CD4-positive, alpha-beta T cell treated with Interferon alpha-2 for 1 hour (primary cell): ENCODE measurements at regions not wholly inside any gene's neighbourhood (a gene's known extent, or its start where the extent isn't known, plus 50 kb on each side); places are given as distances from the start of the nearest gene placed in this dataset.

Experiments
- DNase-seq, 2 donors: peaks; one replicate each; pipeline ENCODE4 v3.0.0-alpha.2; 2020 to 2022

DNA sequence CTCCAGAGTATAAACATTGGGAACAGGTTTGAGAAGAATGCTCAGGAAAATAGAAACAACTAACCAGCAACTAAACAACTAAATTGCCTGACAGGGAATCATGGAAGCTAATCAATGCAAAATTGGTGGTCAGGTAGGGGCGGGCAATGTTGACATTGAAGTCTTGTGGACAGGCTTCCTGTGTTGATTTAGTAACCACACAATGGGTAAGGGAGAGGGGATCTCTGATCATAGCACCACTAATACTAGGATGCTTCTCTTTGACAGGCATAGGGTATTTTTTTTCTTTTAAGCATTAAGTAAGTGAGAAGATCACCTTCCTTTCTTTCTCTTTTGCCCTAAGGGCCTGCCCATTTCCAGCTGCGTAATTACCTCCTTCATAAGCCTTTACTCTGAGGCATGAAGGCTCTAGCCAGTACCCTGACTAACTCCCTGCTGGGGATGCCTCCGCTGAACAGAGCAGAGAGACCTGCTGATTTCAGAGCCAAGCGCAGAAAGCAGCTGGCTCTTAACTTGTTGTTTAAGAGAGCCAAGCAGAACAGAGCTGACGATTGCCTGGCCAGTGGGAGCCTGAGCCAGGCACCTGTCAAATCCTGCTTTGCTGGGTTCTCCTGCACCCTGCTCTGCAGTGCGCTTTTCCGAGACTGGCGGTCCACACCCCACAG, 118.7 kb downstream of the BMP2 start:
- DNase-seq: no peak

DNA sequence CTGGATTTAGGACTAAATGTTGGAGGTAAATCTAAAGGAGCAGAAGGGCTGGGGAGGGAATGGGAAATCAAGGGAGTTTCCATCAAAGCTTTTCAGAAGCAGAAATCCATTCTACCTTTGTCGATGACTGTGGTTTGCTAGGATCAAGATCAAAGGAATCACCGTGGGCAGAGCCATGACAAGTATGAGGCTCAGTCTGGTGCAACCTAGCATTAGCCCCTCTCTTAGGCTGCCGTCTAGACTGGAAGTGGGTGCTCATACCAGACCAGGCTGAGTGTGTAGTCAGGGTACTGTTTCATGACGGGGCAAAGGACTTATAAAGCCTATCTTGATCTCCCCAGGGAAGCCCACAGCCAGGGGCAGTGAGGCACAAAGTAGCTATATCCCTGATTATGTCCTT, 120.5 kb downstream of the BMP2 start:
- DNase-seq: no peak

DNA sequence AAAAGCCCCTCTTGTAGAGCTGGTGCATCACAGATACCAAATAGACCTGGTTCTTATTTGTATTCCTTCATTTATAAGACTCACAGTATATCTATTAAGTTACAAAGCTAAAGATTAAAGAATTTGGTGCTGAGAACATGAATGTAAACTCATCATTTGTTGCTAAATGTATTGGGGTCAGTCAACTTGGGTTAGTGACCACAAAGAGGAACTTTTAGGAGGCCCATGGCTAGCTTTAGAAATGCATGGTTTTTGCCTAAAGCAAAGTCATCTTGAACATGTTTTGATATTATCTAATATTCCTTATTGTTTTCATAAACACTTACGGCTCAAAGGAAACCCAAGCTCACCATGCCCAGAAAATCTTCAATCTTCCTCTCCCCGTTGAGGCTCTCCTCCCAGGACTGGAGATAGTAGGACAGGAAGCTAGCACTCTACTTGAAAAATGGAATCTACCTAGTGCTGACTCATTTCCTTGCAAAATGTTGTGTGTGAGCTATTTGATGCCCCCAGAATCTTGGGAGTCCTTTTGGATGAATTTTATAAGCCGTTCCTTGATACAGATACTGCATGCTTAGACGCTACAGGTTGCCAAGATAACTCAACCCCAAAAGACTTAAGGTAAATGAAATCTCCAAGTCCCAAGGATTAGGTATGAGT, 121.4 kb downstream of the BMP2 start:
- no peak for DNase-seq

DNA sequence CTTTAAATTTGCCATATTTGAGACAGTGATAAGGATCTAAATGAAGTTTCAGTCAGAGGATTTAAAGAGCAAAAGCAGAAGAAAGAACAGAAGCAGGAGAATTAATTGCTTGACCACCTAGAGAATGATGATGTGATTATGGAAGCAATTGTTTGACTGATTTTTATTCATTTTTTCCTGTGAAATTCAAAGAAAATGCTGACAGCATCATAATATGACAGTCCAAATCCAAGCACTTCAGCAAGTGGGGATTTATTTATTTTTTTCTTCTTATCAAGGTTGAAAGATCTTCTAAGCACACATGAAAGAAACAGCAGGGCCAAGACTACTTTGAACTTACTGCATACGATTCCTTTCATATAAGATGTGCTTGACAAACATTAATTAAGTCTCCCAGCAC, 125.2 kb downstream of the BMP2 start:
- DNase-seq: no peak

DNA sequence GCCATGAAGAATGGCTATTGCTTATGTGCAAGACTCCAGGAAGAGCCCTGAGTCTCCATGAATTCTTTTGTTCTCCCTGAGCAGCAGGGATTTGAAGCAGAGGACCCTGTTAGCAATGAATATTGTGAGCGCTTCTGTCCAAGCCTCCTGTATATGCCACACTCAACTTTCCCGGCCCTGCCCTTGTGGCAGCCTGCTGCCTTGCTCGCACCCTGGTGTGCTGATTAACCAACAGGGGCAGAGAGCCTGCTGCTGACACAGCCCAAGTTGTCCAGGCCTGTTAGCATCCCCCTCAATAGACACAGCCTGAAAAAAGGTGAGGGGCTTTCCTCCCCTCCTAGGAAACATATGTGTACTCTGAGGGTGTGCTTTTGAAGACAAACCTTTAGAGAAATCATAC, 131.4 kb downstream of the BMP2 start:
- no peak for DNase-seq

DNA sequence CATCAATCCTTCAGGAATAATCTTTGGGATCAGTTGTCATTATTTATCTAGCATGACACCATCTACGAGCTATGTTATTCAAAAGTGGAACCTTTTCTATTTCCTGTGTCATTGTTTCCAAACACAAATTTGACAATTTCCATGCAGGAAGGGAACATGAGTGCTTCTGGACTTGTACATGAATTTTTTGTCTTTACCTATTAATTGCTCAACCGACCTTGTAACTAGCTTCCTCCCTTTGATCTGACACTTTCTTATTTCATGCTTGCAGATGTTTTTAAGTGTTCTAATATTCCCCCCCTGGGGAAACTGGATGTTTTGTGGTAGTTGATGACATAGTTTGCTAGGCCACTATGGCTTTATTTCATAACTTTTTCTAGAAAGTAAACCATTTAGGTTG, 139.4 kb downstream of the BMP2 start:
- no peak for DNase-seq

DNA sequence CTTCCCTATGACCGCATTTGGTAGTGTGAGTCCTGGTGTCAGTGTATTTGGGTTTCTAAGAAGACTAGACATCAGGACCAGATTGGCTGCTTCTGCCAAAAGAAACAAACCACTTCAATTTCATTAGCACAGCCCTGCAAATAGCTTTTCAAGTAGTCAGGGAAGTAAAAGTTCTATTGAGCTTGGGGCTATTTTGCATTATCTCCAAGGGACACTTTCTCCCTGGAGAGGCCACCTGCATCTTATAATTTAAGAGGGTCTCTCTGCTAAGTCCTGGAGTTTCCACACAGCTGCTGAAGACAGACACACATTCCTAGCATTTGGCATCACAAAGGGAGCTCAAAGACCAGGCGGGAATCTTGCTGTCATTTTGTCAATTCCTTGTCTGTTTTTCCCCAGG, 141.2 kb downstream of the BMP2 start:
- DNase-seq: no peak

DNA sequence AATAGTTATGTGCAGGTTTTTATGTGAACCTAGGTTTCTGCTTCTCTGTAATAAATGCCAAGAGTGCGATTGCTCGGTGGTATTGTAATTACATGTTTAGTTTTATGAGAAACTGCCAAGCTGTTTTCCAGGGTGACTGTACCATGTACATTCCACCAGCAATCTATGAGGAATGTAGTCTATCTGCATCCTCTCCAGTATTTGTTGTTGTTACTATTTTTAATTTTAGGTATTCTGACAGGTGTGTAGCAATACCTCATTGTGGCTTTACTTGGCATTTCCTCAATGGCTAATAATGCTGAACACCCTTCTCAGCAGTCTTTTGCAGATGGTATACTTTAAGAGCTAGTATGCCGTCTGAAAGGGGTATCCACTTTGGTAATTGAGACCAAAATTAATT, 142.1 kb downstream of the BMP2 start:
- DNase-seq: no peak

DNA sequence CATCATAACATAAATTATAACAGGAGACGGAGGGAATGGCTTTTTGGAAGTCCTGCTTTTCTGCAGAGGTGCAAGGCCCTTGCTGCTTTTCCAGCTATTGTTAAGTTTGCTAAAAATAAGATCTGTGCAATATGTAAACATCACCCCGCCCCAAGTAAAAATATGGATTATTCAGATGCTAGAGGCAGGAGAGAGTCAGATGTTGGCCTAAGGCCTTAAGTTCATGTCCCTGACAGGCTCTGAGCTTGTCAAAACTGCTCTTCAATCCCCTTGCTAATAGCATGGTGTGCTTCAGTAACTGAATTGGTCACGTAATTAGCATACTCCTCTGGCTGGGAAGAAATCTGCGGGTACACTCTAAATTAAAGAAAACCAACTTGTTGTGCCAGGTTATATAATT, 147.5 kb downstream of the BMP2 start:
- no peak for DNase-seq

DNA sequence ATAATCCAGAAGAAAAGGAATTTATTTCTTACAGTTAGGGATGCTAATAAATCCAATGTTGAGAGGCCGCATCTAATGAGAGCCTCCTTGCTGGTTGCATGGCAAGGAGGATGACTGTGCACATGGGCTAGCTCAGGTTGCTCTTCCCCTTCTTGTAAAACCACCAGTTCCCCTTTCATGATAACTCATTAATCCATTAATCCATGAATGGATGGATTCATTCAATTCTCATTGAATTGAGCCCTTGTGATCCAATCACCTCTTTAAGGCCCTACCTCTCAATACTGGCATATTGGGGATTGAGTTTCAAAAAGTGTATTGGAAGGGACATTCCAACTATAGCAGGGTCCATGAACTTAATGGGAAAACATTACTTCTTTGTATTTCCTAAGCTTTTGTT, 149.5 kb downstream of the BMP2 start:
- no peak for DNase-seq

DNA sequence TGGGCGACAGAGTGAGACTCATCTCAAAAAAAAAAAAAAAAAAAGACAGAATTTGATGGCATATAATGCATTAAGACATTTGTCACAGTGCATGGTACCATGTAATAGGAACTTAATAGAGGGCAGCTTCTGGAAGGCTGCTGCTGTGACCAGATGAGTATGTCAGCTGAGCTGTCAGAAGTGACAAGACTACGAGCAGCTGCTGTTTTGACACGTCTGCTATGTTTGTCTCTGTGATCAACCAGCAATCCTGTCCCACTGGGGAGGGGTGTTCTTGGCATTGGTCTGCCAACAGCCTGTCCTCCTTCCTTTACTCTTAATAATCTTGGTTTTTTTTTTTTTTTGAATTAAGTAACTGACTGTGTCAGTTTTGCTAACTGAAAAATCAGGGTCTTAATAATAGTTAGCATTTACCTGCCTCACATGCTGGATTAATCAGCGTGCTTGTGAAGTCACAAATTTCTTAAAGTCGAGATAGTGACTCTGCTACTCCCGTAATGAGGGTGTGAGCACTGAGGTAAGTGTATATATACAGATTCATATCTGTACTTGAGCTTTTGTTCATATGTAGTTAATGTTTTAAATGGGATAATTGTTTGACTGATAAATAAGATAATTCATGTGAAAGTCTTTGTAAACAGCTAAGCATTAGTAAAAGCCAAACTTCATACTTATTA, 152.4 kb downstream of the BMP2 start:
- DNase-seq: no peak

DNA sequence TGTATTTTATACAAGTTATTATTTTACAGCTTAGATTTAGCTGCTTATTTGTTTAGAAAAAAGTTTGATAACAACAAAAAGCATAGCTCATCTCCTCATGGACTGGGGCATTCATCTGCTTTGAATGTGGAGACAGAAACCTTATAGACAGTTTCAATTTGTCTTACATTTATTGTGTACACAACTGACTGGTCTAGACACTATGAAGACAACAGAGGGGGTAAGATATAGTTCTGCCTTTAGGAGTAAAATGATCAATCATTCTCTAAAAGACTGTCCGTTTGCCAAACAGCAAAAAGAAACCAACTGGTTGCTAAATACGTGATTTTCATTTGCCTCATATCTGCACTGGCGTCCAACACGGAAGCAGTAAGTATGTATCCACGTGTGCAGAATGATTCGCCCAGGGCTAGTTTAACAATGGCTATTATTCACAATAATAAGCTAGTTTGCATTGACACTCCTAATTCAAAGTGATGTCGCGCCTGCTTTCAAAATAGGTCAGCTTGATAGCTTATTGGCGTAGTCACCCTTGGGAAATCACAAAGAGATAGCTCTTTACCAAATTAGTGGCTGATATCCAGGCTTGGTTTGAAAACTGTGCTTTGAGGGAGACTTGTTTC, 153.6 kb downstream of the BMP2 start:
- DNase-seq: no peak

DNA sequence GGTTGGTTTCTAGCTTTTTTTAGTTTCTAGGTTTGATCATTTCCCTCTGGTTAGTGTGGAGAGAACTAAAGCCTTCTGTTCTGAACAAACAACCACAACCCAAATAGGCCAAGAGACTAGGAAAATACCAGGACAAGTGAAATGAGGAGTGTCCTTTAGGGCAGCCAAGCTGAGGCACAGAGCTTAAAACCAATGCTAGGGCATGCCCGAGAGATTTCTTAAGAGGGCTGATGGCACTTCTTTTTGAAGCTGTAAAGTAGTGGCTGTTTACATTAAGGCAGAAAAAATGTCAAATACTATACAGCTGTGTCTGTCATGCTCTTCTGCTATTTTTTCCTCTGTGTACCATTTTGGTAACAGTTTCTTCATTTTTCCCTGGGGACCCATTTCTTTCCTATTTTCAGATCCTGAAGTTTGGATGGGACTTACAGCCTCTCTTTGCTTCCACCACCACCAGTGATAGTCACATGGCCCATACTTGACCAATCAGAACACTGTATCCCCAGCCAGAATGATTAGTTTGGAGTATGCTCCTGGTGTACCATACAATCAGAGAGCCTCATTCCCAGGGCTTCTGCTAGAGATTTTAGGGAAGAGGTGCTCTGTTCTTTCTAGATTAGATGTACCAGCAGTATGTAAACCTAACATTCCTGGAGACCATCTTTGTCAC, 154.4 kb downstream of the BMP2 start:
- no peak for DNase-seq

DNA sequence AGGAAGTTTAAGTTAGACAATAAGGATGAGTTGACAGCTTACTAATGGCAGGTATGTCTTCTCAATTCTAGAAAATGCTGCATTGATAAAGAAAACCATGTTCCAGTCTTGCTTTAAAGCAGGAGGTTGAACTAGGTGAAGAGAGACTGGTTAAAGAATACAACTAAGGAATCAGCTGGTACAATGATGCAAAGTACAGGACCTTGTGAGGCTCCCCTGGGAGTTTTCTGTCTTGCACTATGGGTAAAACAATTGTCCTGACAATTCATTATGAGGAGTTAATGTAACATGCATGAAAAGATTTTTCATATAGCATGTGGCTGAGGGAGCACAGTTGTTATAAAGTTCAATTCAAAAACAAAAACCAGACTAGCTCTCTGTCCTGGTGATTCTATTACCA, 157.2 kb downstream of the BMP2 start:
- no peak for DNase-seq

DNA sequence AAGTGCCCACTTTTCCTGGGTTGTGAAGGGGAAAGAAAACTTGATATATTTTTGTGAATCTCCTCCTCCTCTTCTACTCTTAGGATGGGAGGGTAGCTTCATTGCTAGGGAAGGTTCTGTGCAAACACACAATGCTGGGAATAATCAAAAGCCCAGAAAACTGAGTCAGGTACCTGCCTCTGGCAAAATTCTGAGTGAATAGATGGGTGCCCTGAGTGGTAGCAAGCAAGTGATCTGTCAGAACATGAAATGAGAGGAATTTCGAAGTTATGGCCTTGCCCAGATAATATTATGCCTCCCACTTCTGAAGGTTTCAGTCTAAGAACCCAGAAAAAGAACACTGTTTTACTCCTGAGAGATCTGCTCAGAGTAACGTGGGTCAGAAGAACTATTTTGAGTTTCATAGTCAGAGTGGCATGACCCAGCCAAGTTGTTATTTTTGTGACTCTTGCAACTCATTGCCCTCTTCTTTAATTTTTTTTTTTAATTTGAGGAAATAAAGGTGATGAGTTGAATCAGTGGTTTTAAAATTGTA, 158.3 kb downstream of the BMP2 start:
- DNase-seq: no peak

DNA sequence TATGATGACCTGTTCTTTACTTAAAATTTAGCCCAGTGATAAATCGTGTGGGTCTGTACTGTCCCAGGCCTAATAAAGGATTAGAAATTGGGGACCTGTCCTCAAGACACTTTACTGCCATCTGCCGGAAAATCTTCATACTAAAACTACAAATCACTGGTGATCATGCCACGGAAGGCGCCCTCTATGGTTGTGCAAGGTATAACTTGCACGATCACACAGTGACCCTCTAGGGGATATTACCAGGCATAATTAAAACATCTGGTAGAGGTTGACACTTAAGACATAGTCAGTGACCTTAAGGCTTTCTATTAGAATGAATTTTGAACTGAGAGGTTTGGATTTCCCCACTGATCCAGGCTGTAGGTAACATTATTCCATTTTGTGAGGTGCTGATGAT, 172.6 kb downstream of the BMP2 start:
- no peak for DNase-seq

DNA sequence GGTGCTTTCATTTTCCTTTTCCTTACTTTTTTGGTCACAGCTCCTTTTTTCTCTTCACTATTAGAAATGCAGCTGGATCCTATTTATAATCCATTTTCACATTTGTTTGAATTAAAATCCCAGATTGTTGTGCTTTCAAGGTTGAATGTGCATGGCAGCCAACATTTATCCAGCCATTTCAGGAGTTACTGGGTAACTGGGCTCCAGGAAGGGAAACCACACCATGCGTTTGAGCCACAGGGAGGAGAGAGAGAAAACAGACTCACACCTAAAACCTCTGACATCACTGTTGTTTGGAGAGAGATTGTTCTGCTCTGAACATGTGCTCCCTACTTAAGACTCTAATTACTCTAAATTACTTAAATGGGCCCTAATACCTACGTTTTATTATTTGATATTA, 173.4 kb downstream of the BMP2 start:
- DNase-seq: no peak

DNA sequence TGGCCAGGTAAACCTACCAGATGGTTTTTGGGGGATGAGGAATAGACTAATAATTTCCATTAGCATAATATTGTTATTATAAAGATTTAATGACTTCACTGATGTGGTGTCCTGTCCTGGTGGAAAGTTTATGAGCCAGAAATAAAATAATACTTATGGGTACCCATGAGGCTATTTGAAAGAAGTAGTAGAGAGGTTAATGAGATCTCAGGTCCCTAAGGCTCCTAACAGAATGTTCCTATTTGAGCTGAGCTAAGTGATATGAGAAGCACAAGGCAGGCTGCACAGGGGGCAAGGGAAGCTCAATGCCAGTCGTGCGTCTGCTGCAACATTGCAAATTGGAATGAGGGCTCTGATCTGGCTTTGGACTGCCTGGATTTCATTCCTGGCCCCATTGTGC, 174.1 kb downstream of the BMP2 start:
- DNase-seq: no peak

DNA sequence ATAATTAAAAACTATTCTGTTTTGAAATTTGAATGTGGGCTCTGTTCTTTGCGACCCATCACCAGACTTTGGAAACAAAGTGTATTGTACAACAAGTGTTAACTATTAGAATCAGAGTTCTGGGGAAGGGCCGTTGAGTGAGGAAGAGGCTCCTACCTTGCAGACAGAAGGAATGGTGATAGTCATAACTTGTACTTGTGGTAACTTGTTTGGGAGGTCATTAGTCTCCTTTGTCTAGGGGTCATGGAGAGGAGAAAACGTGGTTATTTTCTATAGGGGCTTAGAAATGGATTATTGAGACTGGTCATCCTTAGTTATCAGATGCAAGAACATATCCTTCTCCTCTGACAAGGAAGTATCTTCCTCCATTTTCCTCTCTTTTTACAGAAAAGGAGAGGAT, 174.8 kb downstream of the BMP2 start:
- no peak for DNase-seq

DNA sequence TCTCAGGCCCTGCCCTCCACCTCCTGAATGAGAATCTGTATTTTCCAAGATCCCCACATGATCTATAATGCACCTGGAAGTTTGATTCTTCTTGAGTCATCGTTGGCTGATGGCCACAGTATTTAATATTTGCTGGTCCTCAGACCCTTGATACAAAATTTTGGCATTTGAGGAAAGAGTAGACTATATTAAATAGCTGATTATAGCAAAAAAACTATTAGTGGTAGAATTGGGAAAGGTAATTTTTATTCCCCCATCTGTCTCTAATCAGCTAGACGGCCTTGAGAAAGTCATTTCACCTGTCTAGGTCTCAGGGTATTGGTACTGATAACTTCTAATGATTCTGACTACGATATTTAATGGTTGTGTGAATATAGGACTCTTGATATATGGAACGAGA, 176.8 kb downstream of the BMP2 start:
- no peak for DNase-seq

DNA sequence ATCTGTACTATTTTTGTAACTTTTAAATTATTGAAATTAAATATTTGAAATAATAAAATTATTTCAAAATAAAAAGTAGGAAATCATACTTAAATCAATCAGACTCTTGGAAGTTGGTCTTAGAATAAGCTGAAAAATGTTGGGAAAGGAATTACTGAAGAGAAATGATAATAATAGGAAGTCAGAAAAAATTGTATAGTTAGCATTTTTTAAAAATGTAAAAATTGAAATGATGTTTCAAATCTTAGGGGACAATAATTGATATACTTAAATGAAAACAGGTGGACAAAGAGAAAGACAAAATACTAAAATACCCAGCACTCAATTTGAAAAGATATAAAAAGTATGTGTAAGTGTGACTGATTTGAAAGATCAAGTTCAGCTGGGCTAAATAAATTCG, 186.1 kb downstream of the BMP2 start:
- no peak for DNase-seq

DNA sequence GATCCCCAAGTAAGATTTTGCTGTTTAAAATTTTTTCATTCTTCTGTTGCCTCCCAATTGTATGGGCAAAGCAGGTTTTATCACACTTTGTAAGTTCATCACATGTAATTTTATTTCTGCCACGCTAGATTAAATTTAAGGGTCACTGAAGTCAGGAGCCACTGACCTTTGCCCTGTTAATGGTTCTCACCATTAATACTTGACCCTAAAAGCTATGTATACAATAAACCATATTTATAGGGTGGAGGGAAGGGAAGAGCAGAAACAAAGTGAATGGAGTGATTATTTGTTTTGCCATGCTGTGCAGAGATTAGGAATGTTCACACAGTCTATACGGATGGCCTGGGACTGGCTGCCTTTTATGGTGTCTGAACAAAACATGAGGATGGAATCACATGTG, 186.7 kb downstream of the BMP2 start:
- no peak for DNase-seq

DNA sequence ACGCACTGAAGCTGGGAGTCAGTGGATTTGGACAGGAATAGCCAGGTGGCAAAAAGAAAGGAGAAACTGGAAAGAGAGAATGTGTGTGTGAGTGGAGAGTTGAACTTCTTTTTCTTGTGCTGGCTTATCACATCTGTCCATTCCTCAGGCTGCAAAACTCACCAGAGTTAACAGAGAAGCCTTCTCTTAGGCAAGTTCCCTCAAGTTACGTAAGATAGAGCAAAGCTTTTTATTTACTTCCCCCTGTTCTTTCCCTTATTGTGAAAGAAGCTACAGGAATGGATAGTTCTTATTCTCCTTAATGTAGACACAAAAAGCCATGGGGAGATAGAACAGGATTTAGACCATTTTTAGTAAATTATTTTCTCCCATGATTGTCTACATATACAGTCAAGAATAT, 188.6 kb downstream of the BMP2 start:
- no peak for DNase-seq
